ENCODE measurements at regions not wholly inside any gene's neighbourhood (a gene's known extent, or its start where the extent isn't known, plus 50 kb on each side); places are given as distances from the start of the nearest gene placed in this dataset.
"Not testable (repeated sequence)": the region's sequence is repeated elsewhere in the genome, so short reads cannot be mapped to it uniquely, and the experiment has no call there.

GRCh38 chr15:67934126-67934525 is 94.3 kb upstream of the RNU6-1 start:
- not testable (repeated sequence) for TF ChIP-seq CTCF (tag by site-specific recombination; IDR thresholded peaks at IDR 0.05); ZNF561 (tag by site-specific recombination; IDR thresholded peaks at IDR 0.05; ENCODE audit: borderline replicate concordance); ZNF274 (IDR thresholded peaks at IDR 0.05; ENCODE audit: low read length); ZNF274 (tag by site-specific recombination; IDR thresholded peaks at IDR 0.05; ENCODE audit: borderline replicate concordance); ZNF169 (tag by site-specific recombination; IDR thresholded peaks at IDR 0.05); ZNF658 (tag by site-specific recombination; IDR thresholded peaks at IDR 0.05); HOXC10 (CRISPR knock-in tag; IDR thresholded peaks at IDR 0.05)
- TF ChIP-seq, protein P1, sequence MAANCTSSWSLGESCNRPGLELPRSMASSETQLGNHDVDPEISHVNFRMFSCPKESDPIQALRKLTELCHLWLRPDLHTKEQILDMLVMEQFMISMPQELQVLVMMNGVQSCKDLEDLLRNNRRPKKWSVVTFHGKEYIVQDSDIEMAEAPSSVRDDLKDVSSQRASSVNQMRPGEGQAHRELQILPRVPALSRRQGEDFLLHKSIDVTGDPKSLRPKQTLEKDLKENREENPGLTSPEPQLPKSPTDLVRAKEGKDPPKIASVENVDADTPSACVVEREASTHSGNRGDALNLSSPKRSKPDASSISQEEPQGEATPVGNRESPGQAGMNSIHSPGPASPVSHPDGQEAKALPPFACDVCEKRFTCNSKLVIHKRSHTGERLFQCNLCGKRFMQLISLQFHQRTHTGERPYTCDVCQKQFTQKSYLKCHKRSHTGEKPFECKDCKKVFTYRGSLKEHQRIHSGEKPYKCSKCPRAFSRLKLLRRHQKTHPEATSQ (tag by site-specific recombination; IDR thresholded peaks at IDR 0.05), result not testable (repeated sequence)

All from HEK293 (cell line).